Heart left ventricle (tissue), 13 donors: ENCODE measurements at regions not wholly inside any gene's neighbourhood (a gene's known extent, or its start where the extent isn't known, plus 50 kb on each side); places are given as distances from the start of the nearest gene placed in this dataset.

Experiments used
- CTCF ChIP-seq, 12 donors: fragments of 200-600 bp; sonication (generic) in 4 of 12; IDR thresholded peaks; one replicate each; pipeline versions ENCODE4 v1.5.0 to v1.8.0; 2018 to 2022; ENCODE audit warnings: antibody characterized with exemption in 12 of 12, mild to moderate bottlenecking in 5 of 12
- POLR2A ChIP-seq, 2 donors: fragments of 450-650 bp; IDR thresholded peaks; one replicate each; pipeline ENCODE4 v1.6.1; 2017; ENCODE audit warnings: antibody characterized with exemption in 2 of 2, mild to moderate bottlenecking in 2 of 2, moderate library complexity in 2 of 2
- donor health status: ischemic (EF 13 %, LVEDD 7.1; RV severe dilation, severe dysfunction).
- donor health status: DM: no; HTN: yes; CAD: no.
- donor health status: DM: no; HTN: no; CAD: no.
- donor health status: ischemic (EF 25% LVEDD 6.9; RV normal size, moderate dysfunction).
- donor health status: ischemic (EF 25% LVEDD 5.7; RV mildly dilated, moderate dysfunction).
- donor health status: ischemic (EF 35%, LVEDD 5.7; RV mildly dilated, moderate dysfunction).
- donor health status: nonischemic (EF 11% LVEDD 7.7; RV severe dilation, severe dysfunction).
- donor health status: DM: yes; HTN: yes; CAD: no.
- donor health status: PGD.
- donor health status: ischemic (EF 29% LVEDD 5.4; RV normal size, mild dysfunction).
- donor health status: nonischemic (EF 23%, LVEDD 6.1; RV moderate dilation, normal function).

- TF ChIP-seq CTCF (IDR thresholded peaks at IDR 0.05) (no peak), POLR2A (IDR thresholded peaks at IDR 0.05) (no peak)
Observed at GRCh38 chr10:9299966-9300365, 1245.5 kb downstream of the GATA3 start.
